GM06990 (cell line): ENCODE measurements at regions not wholly inside any gene's neighbourhood (a gene's known extent, or its start where the extent isn't known, plus 50 kb on each side); places are given as distances from the start of the nearest gene placed in this dataset.
A peak's percentile ranks its signal among the peaks of the same experiment; 100 is the strongest.

Experiments
- DNase-seq: peaks from one replicate; pipeline ENCODE4 v3.0.0-alpha.2; 2011; ENCODE audit not compliant: insufficient read length; ENCODE audit errors: extremely low read depth
- H3K27me3 ChIP-seq: replicated peaks from 2 replicates; pipeline ENCODE4 v1.6.0; 2011; ENCODE audit warnings: low read length; ENCODE audit not compliant: control insufficient read depth, insufficient read depth
- H3K36me3 ChIP-seq: 2 replicates; pipeline ENCODE4 v1.5.1; 2011; ENCODE audit warnings: low read length; ENCODE audit not compliant: control insufficient read depth, insufficient read depth
- H3K4me3 ChIP-seq: replicated peaks from 2 replicates; pipeline ENCODE4 v1.5.1; 2011; ENCODE audit warnings: low read depth, mild to moderate bottlenecking, control low read depth, low read length
- TF ChIP-seq, protein P1 (sequence below): IDR thresholded peaks from 2 replicates; pipeline ENCODE4 v1.5.1; 2011; ENCODE audit warnings: low read length, control low read depth, mild to moderate bottlenecking, inconsistent platforms; ENCODE audit not compliant: insufficient read depth, poor library complexity, severe bottlenecking

DNA sequence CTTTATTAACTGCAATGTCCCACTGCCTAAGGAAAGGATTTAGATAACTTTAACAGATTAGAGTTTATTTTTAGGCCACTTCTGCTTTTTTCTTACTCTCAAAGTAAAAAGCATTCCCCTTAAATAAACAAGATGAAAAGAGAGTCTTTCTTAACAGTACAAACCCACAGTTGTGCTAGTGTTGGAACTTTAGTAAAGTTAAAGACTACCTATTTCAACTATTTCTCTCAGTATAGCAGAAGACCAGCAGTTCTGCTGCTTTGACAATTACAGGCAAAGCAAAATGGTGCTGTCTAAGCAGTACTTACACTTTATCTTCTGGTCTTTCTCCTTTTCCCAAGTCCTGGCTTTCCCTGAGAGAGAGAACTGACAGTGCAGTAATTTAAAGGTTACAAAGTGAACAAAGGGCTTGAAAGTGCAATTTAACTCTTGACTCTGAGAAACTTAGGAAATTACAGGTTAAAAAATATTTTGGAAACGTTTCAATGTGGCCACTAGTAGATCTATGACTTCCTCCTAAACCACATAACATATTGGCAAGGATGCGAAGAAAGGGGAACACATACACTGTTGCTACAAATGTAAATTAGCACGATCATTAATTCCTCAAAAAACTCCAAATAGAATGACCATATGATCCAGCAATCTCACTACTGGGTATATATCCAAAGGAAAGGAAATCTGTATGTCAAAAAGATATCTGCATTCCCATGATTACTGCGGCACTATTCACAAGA is 135.4 kb upstream of the POGK start:
- TF ChIP-seq, protein P1, sequence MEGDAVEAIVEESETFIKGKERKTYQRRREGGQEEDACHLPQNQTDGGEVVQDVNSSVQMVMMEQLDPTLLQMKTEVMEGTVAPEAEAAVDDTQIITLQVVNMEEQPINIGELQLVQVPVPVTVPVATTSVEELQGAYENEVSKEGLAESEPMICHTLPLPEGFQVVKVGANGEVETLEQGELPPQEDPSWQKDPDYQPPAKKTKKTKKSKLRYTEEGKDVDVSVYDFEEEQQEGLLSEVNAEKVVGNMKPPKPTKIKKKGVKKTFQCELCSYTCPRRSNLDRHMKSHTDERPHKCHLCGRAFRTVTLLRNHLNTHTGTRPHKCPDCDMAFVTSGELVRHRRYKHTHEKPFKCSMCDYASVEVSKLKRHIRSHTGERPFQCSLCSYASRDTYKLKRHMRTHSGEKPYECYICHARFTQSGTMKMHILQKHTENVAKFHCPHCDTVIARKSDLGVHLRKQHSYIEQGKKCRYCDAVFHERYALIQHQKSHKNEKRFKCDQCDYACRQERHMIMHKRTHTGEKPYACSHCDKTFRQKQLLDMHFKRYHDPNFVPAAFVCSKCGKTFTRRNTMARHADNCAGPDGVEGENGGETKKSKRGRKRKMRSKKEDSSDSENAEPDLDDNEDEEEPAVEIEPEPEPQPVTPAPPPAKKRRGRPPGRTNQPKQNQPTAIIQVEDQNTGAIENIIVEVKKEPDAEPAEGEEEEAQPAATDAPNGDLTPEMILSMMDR, result no peak
- no peaks in the 10 kb centered on the region for H3K36me3 ChIP-seq
- H3K4me3 ChIP-seq, result no peak overlapping the region
- no peak for DNase-seq
- H3K27me3 ChIP-seq, result no peaks in the 10 kb centered on the region

DNA sequence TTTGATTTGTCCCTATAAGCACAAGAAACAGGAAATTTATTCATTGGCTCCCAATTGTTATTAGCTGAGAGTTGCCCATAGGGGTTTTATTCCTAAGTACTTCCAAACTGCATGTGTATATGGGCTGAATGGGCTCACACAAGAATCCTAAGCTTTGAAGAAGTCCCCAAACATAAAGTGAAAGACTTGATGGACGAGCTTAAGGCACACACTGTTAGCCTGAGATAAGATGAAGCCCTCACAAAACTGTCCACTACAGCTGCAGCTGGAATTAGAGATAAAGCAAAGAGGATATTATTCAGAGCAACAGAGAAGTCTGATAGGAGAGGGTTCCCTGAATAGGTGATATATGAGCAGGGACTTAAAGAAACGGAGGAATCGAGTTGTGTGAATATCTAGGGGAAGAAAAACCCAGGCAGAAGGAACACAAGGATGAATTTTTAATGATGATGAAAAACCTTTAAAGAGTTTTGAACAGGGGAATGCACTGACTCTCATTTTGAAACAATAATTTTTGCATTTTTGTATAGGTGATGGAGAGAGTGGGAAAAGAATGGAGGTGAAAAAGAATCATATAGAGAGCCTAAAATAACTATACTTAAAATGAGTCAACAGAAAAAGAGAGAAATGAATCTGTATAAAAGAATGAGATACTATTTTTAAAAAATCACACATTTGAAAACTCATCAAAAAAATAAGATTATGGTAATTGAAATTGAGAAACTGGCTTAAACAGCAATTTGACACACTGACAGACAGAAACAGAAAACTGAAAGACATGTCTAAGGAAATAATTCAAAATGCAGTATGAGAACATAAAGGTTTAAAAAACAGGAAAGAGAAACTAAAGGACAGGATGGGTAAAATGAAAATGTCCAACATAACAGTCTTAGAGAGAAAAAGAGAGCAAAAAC is 133.6 kb upstream of the POGK start:
- Histone ChIP-seq H3K36me3 (no peaks in the 10 kb centered on the region), H3K4me3 (no peak overlapping the region), H3K27me3 (no peaks in the 10 kb centered on the region)
- TF ChIP-seq, protein P1, result no peak
- DNase-seq, result no peak

DNA sequence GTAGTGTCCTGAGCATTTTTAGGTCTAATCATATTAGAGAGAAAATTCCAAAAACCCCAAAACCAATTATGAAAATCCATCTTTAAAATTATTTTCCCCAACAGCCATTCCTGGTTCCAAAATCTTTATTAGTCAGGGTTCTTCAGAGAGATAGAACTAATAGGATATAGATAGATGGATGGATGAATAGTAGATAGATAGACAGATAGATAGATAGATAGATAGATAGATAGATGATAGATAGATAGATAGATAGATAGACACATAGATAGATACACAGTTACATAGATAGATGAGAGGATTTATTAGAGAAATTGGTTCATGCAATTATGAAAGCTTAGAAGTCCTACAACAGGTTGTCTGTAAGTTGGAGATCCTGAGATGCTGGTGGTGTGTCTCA is 122.7 kb upstream of the POGK start:
- Histone ChIP-seq H3K27me3 (no peaks in the 10 kb centered on the region), H3K36me3 (no peaks in the 10 kb centered on the region)

DNA sequence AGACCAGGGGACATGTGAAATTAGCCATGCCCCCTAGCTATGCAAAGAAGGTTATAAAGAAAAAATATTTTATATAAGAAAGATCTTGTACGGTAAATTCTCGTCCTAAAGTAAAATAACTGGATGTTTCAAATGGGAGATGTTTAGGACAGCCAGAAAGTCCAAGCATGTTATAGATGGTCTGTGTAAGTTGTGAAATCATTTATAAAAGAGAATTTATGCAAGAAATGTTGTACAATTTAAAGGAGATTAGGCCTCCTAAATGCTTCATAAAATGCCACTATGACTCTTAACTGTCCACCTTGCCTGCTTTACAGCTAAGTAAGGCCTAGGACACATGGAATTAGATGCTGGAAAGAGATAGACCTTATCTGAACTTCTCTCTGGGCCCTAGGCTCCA is 118.1 kb upstream of the POGK start:
- TF ChIP-seq, protein P1, result no peak
- H3K36me3 ChIP-seq, result no peaks in the 10 kb centered on the region
- no peak overlapping the region for H3K4me3 ChIP-seq
- no peak for DNase-seq
- H3K27me3 ChIP-seq, result no peaks in the 10 kb centered on the region

More for the DNA sequence above, 122.7 kb upstream of the POGK start:
- TF ChIP-seq, protein P1, result no peak
- DNase-seq, result no peak
- H3K4me3 ChIP-seq, result no peak overlapping the region

DNA sequence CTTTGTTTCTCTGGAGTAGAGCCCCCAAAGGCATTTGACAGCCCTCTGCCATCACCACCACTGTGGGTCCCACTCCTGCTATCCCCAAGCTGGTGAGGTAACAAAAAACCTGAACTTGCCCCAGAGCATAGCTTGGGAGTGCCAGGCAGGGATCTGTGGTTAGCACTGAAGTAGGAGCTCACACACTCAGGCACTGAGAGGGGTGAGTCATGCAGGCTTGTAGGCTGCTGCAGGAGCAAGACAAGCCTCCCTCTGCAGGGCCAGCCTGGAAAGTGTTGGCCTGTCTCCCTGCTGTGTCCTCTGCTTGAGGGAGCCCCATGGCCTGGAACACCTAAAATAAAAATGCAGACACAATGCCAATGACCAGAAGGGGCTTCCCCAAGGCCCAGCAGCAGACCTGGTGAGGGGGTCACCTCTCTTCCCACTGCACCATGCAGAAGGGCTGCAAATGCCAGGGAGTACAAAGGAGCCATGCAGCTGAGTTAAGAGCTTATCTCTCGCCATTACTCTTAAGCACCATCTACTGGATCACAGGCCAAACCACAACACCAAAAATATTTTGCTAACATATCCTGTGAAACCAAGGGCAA is 108.9 kb upstream of the POGK start:
- H3K27me3 ChIP-seq, result no peaks in the 10 kb centered on the region
- no peaks in the 10 kb centered on the region for H3K36me3 ChIP-seq
- TF ChIP-seq, protein P1, result peak; percentile 47
- DNase-seq, result peak; percentile 3
- H3K4me3 ChIP-seq, result no peak overlapping the region
